Stimulated activated CD4-positive, alpha-beta T cell treated with anti-CD3 and anti-CD28 coated beads, Interleukin-2, amount 100 ng/mL, for 4 hours (primary cell): ENCODE measurements at regions not wholly inside any gene's neighbourhood (a gene's known extent, or its start where the extent isn't known, plus 50 kb on each side); places are given as distances from the start of the nearest gene placed in this dataset.
A peak's percentile ranks its signal among the peaks of the same experiment; 100 is the strongest.

ENCODE experiments used
- DNase-seq: peaks from one replicate; pipeline ENCODE4 v3.0.0-alpha.2; 2020; ENCODE audit warnings: low read depth

DNA sequence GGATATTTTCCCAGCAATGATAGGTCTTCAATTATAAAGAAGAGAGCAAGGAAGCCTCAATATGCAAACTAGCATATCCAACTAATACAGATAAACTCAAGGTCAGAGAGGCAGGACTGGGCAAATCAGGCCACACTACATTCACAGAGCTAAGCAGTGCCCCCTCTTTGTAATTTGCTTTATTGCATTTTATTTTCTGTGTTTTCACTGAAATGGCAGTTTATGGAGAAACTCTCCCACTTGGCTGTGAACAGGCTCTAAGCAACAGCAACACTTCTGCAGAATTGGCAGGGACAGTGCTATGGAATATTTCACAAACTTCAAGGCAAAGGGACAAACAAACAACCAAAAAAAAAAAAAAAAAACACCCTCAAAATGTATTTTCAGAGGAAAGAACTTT is 93.4 kb upstream of the SOD1 start:
- DNase-seq: no peak

DNA sequence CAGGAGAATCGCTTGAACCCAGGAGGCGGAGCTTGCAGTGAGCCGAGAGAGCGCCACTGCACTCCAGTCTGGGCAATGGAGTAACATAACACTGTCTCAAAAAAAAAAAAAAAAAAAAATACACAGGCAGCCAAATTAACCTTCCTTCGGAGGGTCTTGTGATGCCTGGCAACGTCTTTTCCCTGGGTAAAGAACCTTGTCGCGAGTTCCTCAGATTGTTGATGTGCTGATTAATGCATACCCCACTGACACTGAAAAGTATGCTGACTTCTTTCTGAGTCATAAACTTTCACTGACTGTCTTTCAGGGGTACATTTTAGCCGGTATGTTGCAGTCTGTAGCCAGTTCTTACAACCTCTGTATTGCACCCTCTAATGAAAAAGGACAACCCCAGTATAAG is 95.1 kb upstream of the SOD1 start:
- DNase-seq: no peak

DNA sequence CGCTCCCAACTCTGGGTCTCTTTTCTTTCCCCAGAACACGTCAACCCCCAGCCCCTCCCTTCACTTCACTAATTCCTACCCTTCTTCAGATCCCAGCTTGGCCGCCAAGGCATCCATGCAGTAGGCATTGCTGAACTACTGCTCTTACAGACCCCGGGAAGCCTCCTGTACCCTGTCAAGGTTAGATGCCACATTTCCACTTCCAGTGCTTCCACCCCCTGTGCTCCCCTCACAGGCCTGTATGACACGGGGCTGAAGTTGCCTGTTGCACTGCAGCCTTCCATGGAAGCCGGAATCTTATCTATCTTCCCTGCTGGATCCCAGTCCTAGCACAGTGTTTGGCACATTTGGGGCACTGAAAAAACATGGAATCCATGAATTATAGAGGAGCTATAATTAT is 99.0 kb upstream of the SOD1 start:
- DNase-seq: no peak

DNA sequence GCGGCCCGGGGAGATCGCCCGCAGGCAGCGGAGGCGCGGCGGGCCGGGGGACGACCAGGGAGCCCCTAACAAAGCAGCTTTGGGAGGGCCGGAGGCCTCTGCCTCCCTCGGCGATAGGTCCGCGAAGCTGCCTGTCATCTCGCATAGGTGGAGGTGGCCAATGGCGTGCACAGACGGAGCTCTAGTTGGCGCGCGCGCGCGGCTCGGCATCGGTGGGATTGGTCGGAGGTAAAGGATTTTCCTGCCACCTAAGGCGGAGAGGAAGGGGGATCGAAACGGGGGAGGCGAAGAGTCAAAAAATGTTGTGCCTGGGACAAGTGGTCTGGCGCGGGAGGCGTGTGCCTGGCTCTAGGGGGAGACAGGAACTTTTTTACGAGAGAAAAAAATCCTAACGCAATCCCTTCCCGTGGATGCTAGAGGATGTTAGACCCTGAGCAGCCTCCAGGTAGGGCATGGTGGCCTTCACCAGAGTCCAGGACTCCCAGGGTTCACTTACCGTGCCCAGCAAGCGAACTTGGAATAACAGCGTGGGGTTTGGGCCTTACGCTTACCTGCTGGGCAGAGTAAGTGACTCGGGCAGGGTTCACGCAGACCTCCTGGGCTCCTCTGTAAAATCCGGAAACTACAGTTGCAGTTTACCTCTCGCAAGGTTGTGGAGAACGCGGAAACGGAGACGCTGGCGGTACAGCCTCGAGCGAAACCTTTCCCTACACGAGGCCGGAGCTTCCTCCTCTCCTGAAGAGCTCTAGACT is 99.9 kb upstream of the SOD1 start:
- DNase-seq: peak; percentile 90

DNA sequence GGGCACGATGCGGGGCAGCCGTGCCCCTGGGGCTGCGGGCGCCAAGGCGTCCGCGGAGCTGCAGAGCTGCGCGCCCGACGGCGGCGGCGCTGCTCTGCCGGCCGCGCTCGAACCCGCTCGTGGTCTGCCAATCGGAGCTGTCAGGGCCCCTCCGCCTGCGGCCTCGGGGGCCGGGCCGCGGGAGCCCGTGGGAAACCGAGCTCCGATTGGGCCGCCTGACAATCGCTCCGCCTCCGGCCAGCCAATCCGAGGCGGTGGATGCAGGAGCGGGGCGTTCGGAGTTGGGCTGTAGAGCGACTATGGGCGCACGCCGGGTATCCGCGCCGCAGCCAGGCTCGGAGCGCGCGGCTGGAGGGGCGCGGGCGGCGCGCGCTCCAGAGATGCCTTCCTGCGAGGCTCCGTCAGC is 100.5 kb upstream of the SOD1 start:
- DNase-seq: peak; percentile 88

DNA sequence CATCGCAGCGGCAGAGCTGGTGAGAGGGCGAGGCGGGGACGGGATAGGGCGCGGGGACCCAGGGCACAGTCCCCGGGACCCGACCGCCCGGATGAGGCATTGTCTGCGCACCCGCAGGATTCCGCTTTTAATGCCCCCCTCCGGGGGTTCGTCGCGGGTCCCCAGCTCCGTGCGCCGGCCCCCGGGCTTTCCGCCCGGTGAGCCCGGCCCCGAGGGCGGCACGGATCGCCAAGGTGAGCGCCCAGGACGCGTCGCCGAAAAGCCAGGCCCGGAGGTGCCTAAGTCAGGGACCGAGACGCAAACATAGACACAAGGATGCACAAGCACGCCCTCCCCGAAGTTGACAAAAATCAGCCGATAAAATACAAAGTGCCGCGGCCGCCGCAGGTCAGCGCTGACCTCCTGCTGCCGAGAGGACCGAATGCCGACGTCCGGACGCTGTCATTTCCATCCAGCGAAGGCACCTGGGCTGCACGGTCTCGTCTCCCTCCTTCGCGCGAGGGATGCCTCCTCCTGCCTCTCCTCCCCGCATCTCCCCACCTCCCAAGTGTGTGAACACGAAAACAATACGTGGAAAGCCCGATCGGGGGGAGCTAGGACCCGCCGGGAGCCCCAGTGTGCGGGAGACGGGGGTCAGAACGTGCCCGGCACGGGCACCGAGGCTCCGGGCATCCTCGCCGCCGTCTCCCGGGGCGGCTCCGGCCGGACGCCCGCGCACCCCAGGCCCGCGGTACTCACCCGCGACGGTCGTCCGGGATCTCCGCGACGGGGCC is 101.1 kb upstream of the SOD1 start:
- peak; percentile 9 for DNase-seq

DNA sequence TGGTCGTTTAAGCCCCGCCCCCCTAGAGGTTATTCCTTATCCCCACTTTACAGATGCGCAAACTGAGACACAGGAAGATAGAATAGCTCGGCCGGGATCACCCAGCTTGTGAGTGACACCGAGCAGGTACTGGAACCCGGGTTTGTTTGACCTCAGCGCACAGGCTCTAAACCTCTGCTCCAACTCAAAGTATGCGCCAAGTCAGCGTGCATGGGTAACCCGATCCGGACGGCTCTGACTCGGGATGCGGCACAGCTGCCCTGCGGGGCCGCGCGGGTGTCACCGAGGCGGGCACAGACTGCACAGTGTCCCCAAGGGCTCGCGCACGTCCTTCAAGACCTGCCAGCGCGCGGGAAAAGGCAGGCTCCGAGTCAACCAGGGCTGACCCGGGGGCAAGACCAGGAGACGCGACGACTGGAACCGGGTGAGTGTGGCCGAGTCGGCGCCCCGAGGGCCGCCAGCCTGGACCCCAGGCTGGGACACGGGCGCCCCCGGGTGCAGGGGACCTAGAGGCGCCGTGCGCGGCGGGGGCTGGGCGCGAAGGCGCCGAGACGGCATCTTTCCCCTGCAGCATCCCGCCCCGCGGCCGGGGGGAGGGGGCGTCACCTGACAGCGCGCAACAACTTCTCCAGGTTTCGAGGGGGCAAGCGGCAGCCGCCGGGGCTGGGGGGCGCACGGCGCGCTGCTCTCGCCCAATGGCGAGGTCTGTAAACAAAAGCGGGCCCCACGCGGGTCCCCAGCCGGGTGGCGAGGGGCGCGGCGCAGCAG is 101.9 kb upstream of the SOD1 start:
- DNase-seq: peak; percentile 1

DNA sequence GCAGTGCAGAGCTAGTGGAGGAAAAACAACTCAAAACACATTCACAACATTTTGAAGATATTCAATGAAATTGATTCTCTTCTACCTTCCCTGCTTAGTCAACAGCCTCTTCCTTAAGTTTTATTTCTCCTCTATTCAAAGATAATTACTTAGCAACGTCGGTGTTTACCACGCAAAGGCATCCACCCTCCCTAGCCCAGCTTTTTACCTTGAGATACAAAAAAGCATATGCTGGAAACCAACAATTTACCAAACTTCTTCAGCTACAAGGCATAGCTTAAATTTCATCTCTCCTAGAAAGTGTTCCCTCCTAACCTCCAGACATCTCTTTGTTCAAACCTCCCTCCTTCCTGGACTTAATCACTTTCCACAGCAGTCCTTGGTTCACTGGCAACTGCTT is 102.8 kb upstream of the SOD1 start:
- no peak for DNase-seq

DNA sequence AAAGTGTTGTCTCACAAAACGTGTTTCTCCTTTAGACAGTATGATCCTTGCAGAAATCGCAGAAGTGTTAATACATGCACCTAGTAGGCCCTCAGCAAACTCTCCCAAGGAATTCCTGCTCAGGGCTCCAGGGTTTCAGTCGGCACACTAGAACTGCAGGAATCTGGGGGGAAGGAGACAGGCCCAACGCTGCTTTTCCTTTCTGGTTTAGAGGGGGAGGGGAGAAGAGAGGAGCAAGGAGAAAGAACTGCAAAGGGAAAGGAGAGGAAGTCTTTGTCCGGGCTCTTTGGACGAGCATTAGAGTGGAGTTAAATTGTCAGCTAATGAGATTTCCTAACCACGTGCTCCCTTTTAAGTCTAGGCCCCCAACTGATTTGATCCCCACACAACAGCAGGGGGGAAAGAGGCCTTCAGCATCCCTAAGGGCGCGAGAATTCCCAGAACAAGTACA is 103.7 kb upstream of the SOD1 start:
- DNase-seq: no peak

DNA sequence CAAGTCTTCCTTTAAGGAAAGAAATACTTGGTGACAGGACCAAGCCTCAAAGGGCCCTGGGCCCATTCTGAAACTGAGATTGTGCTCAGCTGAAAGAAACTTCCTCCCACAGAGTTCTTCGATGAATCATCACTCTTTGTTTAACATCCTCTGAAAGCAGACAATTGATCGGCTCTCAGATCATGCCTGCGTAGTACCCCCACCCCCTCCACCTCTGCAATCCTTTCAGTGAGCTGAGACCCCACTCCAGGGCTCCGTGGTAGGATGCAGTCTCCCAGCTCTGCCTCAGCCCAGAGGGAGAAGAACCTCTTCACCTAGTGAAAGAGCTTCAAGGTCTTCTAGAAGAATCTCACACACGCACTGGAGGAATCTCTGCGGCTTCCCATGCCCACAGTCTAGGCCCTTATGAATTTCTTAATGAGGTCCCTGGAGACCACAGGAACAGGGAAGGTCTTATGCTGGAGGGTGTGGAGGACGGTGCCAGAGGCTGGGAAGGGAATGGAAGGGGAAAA is 104.9 kb upstream of the SOD1 start:
- peak; percentile 38 for DNase-seq

DNA sequence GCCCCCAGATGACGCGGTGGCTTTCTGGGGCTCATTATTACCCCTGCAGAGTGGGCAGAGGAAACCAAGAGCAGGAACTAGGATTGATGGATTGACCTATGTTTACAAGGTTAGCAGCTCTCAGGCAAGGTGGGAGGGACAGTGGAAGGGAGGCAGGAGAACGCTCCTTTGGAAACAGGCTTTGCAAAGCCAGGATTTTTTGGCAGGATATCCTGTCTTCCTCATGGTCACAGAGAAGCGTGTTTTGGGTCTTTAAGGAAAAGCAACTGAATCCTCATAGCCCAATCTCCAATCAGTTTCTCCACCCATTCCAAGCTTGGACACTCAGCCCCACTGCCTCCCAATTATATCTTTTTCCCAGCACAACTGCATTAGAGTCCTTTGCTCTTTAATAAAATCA is 105.6 kb upstream of the SOD1 start:
- no peak for DNase-seq

DNA sequence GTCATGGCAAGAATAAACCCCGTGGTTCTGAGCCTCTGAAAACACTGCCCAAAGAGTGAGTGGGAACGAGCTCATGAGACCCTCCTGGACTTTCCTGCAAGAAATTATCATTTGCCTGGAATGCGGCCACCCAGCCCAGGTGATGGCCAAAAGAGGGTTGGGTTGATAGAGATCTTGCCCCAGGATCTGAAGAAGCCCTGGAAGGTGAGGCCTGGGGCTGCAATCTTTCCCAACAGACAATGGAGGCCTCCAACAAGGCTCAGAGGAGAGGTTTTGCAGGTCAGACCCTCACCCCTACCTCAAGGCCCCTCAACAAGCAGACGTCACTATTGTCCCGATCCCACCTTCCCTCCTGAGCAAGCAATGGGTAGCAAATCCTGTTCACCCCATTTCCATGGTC is 106.0 kb upstream of the SOD1 start:
- DNase-seq: no peak

DNA sequence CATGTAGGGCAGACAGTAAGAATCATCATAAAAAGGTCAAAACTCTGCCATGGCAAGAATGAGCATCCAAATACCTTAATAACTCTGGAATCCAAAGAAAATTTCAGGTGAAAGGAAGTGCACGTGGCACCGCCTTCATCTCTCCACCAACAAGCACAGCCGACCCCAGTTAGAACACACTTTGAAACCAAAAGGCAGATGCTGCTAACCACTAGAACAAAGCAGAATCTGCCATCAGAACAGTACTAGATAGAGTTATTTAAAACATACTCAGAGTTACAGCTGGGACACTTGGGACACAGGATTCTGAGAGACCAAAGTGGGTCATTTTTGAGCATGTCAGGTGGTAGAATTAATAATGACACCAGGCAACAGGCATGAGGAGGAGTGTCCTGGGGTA is 106.7 kb upstream of the SOD1 start:
- no peak for DNase-seq

DNA sequence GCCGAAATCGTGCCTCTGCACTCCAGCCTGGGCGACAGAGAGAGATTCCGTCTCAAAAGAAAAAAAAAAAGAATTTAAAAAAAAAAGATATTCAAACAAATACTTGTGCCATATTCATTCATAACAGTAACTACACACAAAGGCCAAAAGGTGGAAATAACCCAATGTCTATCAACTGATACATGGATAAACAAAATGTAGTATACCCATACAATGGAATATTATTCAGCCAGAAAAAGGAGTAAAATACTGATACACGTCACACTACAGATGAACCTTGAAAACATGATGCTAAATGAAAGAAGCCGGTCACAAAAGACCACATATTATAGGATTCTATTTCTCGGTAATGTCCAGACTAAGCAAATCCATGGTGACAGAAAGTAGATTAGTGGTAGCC is 109.4 kb upstream of the SOD1 start:
- DNase-seq: no peak

DNA sequence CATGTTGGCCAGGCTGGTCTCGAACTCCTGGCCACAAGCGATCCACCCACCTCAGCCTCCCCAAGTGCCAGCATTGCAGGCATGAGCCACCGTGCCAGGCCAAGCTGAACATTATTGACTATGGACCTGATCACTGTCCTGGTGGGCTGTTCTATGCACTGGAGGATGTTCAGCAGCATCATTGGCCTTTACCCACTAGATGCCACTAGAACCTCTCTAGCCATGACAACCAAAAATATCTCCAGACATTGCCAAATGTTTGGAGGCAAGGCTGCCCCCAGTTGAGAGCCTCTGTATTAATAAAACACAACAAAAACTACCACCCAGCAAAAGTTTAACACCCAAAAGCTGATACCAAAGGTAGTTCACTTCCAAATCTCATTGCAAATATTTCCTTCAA is 110.8 kb upstream of the SOD1 start:
- no peak for DNase-seq

DNA sequence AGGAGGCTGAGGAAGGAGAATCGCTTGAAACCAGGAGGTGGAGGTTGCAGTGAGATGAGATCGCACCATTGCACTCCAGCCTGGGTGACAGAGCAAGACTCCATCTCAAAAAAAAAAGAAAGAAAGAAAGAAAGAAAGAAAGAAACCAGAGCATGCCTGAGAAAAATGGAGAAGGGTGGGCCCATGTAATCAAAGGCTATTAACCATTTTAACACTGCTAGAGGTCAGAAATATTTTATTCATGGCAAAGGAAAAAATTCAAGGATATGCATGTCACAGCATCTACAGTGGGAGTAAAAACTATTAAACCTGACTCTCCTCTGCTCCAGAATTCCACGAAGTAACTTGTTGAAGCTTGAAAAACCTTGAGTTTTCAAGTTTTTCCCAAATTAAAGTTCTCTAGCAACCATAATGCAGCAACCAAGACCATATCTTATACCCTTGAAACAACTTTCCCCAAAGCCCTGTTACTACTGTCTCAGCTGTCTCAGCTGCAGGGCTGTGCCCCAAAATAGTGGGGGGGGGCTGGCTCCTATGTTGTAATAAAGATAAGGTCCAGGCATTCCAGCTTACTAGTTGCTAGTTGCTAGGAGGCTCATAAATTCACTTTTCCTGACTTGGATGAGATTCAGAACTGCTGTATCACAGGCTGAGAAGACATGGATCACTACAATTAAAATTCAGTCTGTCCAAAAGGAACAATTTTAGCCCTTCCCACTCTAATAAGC is 112.9 kb upstream of the SOD1 start:
- no peak for DNase-seq

DNA sequence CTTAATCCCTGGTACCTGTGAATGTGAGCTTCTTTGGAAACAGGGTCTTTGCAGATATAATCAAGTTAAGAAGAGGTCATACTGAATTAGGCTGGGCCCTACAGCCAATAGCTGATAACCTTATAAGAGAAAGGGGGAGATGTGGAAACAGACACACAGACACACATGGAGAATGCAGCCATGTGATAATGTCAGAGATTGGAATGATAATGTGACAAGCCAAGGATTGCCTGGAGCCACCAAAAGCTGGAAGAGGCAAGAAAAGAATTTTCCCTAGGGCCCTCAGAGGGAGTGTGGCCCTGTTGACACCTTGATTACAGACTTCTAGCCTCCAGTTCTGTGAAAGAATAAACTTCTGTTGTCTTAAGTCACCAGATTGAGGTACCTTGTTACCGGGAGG is 114.5 kb upstream of the SOD1 start:
- no peak for DNase-seq

DNA sequence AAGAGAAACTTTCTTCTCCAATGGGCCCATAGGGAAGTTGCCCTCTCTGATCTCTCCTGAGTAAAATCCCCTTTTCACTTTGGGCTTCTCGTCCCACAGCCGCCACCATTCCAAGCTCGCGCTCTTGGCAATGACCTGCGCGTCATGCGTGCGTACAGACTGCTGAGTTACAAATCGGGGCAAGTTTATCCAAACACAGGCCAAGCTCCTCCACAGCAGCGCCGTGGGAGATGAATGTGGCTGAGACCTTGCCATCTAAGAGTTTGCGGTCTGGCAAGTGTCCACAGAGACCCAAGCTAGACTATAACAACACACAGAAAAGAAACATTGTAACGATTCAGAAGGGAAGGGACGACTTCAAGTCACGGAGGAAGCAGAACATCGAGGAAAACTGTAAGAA is 116.3 kb upstream of the SOD1 start:
- DNase-seq: no peak

DNA sequence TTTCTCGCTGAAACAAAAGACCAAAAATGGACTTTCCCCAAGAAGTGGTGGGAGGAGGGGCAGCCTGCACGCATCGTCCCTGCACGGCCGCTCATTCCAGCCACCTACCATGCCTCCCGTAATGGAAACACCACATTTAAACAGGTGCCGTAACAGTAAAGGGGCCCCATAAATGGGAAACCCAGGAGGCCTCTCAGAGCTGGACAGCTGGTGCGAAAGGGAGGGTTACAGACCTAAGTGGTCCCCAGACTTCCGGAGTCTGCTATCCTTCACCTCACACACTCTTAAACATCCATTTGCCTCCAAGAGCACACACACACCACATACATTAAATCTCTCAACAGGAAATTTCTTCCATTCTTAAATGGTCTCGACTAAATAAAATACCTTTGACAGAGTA is 120.7 kb upstream of the SOD1 start:
- no peak for DNase-seq

DNA sequence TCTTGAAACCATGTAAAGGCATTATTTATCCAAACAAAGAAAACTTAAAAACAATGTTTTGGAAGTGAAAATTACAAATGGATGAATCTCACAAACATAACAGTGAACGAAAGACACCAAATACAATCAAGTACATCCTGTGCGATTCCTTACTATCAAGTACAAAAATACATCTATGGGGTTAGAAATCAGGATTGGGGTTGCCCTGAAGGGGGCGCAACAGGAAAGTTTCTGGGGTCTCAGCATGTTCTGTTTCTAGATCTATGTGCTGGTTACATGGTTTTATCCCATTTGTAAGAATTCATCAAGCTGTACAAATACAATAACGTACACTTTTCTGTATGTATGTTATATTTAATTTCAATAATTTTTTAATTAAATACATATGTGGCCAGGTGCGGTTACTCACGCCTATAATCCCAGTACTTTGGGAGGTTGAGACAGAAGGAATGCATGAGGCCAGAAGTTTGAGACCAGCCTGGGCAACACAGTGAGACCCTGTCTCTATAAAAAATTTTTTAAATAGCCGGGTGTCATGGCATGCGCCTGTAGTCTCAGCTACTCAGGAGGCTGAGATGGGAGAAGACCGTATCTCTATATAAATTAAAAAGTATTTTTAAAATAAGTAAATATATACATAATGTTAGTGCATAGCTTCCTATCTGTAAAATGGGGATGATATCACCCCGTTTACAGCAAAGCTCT is 121.5 kb upstream of the SOD1 start:
- DNase-seq: no peak

DNA sequence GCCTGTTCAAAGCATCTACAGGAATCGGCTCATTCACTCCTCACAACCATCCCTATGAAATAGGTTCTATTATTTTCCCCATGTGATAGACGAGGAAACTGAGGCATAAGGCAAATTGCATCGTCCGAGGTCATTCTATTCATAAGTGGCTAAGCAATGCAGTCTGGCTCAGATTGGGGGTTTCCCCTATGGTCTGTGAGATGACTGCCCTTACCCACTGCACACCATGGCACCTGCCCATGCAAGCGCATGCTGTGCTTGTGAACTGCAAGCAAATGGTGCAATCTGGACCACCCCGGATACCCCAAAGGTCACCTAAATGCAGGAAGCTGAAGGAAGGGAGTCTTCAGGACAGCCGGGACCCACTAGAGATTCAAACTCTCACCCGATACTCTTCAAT is 123.4 kb upstream of the SOD1 start:
- DNase-seq: no peak
